ENCODE measurements at regions not wholly inside any gene's neighbourhood (a gene's known extent, or its start where the extent isn't known, plus 50 kb on each side); places are given as distances from the start of the nearest gene placed in this dataset.

DNA sequence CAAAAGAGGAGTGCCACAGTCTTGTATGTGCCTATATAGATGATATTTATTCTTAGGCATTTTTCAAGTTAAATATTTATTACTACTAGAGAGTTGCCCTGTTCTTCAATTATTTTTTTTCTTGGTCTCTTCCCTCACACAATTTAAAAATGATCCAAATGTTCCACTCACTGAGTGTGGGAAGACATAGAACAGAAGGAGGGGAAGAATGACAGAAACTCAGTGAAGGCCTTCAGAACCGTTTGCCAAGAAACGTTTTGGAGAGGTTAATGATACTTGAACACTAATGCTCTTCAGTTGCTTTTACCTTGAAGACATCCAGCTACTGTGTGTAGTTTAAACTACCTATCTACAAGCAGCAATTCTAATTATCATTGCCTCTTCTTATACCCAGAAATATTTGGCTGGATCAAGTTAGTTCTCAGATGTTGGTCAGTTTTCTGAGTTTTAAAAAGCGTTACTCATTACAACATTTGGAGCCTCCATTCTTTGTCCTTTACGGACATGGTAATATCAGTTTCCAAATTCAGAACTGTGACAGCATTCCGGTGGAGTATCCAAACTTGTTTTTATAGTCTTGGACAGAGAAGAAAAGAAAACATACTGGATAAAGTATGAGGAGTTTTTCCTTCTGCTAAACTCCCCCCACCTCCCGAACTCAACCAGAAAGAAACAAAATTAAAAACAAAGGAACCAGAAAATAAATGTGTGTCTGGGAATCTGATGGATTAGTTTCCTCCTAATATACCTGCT, 389.7 kb downstream of the SPRY1 start:
- WGBS, 3 donors = 15 to 26% (median 16%) methylated on average over 6 of the region's 6 CpGs
- Histone ChIP-seq H3K36me3 (ENCODE audit: insufficient read depth in 1 of 2, low read depth in 1 of 2) (no peaks in the 10 kb centered on the region), H3K27ac (peak overlapping the region; percentile 86), H3K4me1 (peaks cover 49% of the 10 kb centered on the region), H3K27me3 (ENCODE audit: insufficient read depth in 3 of 3, low read length in 2 of 3) (no peaks in the 10 kb centered on the region), H3K4me3 (peak overlapping the region; percentile 39), H3K9me3 (no peaks in the 10 kb centered on the region)
- no peak for TF ChIP-seq CTCF (IDR thresholded peaks at IDR 0.05)
- ATAC-seq (peak; percentile 26 to 61 (median 50)), DNase-seq (no peak)
- intact Hi-C loops (cut with DNase I) = loop anchor here in 1 of 2 donors (5.0 kb wide), 1 partner anchor 41 kb away; no protein-coding TSS in a partner anchor

DNA sequence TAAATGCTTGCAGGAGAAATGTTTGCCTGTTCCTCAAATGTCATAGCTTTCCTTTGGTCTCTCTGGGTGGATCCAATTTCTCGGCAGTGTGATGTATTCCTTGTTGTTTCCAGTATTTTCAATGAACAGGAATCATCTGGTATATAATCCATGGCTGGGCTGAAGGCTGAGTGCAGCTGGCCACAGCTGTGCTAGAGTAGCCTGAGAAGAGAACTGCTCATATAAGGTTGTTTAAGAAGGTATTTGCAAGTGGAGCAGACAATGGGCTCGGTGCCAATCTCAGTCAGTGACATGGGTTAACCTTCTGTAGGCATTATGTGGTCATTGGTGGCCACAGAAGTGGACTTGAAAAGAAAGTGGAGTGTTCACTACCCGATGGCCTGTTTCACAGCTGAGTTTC, 390.3 kb downstream of the SPRY1 start:
- WGBS, 3 donors = 22 to 38% (median 22%) methylated on average over 3 of the region's 3 CpGs
- peak; percentile 22 to 53 for DNase-seq
- Histone ChIP-seq H3K9me3 (no peaks in the 10 kb centered on the region), H3K4me3 (peak overlapping the region; percentile 39), H3K4me1 (peaks cover 50% of the 10 kb centered on the region), H3K27me3 (ENCODE audit: insufficient read depth in 3 of 3, low read length in 2 of 3) (no peaks in the 10 kb centered on the region), H3K27ac (peak overlapping the region; percentile 86), H3K36me3 (ENCODE audit: insufficient read depth in 1 of 2, low read depth in 1 of 2) (no peaks in the 10 kb centered on the region)
- peak; percentile 32 to 50 (median 46) for ATAC-seq
- intact Hi-C loops (cut with DNase I) = loop anchor here in 1 of 2 donors (5.0 kb wide), 1 partner anchor 40 kb away; no protein-coding TSS in a partner anchor
- no peak for TF ChIP-seq CTCF (IDR thresholded peaks at IDR 0.05)

DNA sequence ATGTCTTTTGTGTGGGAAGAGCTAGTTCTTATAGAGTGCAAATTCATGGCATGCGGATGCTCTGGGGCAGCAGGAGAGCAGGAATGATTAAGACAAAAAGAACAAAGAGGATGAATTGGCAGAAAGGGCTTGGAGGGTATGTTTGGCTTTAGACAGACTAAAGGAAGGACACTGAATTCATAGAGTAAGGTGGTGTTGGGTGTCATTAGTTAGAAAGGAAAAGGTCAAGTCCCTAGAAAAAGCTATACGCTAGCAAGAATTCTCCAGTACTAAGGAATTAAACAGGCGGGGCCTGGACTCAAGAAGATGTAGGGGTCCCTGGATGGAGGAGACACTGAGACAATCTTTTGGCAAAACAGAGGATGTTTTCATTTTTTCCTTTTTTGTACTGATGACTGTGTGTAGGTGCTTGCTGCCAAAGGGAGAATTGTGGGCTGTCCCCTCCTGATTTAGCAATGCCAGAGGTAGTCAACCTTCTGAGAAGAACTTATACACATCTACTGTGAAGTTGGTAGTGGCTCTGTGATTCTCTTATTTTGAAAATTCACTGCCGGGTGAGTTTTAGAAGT, 391.0 kb downstream of the SPRY1 start:
- DNase-seq = no peak
- H3K9me3 ChIP-seq = no peaks in the 10 kb centered on the region
- 73 to 83% (median 76%) methylated on average over 4 of the region's 4 CpGs for WGBS, 3 donors
- intact Hi-C loops (cut with DNase I) = loop anchor here in 1 of 2 donors (5.0 kb wide), 1 partner anchor 40 kb away; no protein-coding TSS in a partner anchor
- no peaks in the 10 kb centered on the region for H3K27me3 ChIP-seq (ENCODE audit: insufficient read depth in 3 of 3, low read length in 2 of 3)
- ATAC-seq = peak in 2 of 4 donors; percentile 2 to 25
- H3K4me1 ChIP-seq = peaks cover 50% of the 10 kb centered on the region
- no peak overlapping the region for H3K4me3 ChIP-seq
- H3K36me3 ChIP-seq (ENCODE audit: insufficient read depth in 1 of 2, low read depth in 1 of 2) = no peaks in the 10 kb centered on the region
- no peak for TF ChIP-seq CTCF (IDR thresholded peaks at IDR 0.05)
- H3K27ac ChIP-seq = peak overlapping the region; percentile 86

- ATAC-seq (no peak), DNase-seq (no peak)
- Histone ChIP-seq H3K36me3 (ENCODE audit: insufficient read depth in 1 of 2, low read depth in 1 of 2) (no peaks in the 10 kb centered on the region), H3K4me1 (peaks cover 48% of the 10 kb centered on the region), H3K27me3 (ENCODE audit: insufficient read depth in 3 of 3, low read length in 2 of 3) (no peaks in the 10 kb centered on the region), H3K9me3 (no peaks in the 10 kb centered on the region), H3K27ac (peak overlapping the region; percentile 86), H3K4me3 (no peak overlapping the region)
- intact Hi-C loops (cut with DNase I) = loop anchor here in 1 of 2 donors (5.0 kb wide), 1 partner anchor 39 kb away; no protein-coding TSS in a partner anchor
- no peak for TF ChIP-seq CTCF (IDR thresholded peaks at IDR 0.05)
Observed at GRCh38 chr4:123788577-123788976, 392.0 kb downstream of the SPRY1 start.

Data from psoas muscle (tissue), 7 donors.